ENCODE measurements at regions not wholly inside any gene's neighbourhood (a gene's known extent, or its start where the extent isn't known, plus 50 kb on each side); places are given as distances from the start of the nearest gene placed in this dataset.

GRCh38 chr3:86519819-86520218 is 471.1 kb downstream of the VGLL3 start:
- no peak overlapping the region for H3K4me3 ChIP-seq (ENCODE audit: low read depth, low read length)
- no peak for TF ChIP-seq CTCF (IDR thresholded peaks at IDR 0.05; ENCODE audit: borderline replicate concordance, insufficient read depth, low read depth, low read length)

- no peak for TF ChIP-seq CTCF (IDR thresholded peaks at IDR 0.05; ENCODE audit: borderline replicate concordance, insufficient read depth, low read depth, low read length)
- H3K4me3 ChIP-seq (ENCODE audit: low read depth, low read length): no peak overlapping the region
These were observed 509.3 kb downstream of the VGLL3 start for GRCh38 chr3:86481636-86482035.

DNA sequence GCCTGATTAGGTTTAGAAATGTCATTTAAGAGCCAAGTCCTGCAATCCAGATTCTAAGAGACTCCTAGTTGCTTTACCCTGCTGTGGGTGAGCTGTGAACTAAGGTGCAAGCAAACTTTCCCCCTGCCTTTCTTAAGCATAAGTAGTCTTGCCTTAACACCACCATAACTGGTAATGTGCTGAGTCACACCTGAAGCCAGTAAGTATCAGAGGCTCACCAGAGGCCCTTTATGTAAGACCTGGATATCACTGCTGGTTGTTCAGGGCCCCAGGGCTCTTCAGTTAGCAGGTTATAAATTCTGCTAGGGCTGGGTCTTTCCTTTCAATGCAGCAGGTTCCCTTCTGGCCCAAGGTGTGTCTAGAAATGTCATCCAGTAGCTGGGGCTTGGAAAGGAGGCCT is 509.9 kb downstream of the VGLL3 start:
- no peak for TF ChIP-seq CTCF (IDR thresholded peaks at IDR 0.05; ENCODE audit: borderline replicate concordance, insufficient read depth, low read depth, low read length)

DNA sequence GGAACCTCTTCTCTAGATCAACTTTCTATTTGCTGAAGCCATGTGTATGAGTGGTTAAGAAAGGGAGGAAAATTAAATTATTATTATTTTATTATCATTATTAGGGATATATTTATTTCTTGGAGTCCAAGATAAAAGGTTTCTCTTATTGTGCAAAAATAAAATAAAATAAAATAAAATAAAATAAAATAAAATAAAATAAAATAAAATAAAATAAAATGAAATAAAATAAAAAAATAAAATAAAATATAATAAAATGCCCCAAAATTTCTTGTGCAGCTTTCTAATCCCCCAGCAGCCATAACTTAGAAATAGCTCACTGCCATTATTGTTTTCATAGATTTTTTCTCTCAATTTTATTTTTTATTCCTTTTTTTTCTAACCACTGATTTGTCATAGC is 526.8 kb downstream of the VGLL3 start:
- no peak for TF ChIP-seq CTCF (IDR thresholded peaks at IDR 0.05; ENCODE audit: borderline replicate concordance, insufficient read depth, low read depth, low read length)
- H3K4me3 ChIP-seq (ENCODE audit: low read depth, low read length): no peak overlapping the region

More for the DNA sequence above, 509.9 kb downstream of the VGLL3 start:
- no peak overlapping the region for H3K4me3 ChIP-seq (ENCODE audit: low read depth, low read length)

DNA sequence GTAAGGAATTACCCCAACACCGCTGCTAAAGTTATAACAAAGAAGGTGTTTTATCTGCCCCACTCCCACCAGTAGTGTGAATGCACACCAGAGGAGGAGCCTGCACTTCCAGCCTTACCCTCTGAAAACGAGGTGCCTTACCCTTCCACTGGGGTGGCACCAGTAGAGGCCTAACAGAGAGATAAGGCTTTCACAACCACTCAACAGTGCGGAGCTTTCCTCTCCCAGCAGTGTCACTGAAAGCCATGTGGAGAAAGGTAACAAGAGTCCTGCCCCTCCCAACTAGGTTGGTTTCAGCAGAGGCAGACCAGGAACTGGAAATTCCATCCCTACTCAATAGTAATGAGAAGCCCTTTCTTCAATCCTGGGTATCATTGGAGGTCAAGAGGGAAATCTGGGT is 539.2 kb downstream of the VGLL3 start:
- no peak overlapping the region for H3K4me3 ChIP-seq (ENCODE audit: low read depth, low read length)
- no peak for TF ChIP-seq CTCF (IDR thresholded peaks at IDR 0.05; ENCODE audit: borderline replicate concordance, insufficient read depth, low read depth, low read length)

DNA sequence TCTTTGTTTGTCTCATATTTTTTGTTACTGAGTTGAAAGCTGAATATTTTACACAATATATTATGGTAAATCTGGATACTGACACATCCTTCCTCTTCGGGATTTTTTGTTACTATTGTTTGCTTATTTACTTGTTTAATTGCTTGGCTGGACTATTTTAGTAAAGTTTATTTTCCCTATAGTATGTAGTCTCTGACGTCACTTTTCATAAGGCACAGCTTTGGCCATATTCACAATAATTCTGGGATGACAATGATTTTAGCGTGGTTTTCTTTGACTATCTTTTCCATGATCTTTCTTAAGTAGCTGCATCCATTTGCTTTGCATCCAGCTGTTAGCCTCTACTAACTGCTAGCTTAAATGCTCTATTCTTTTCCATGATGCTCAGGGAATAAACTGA is 552.4 kb downstream of the VGLL3 start:
- no peak for TF ChIP-seq CTCF (IDR thresholded peaks at IDR 0.05; ENCODE audit: borderline replicate concordance, insufficient read depth, low read depth, low read length)
- no peak overlapping the region for H3K4me3 ChIP-seq (ENCODE audit: low read depth, low read length)

DNA sequence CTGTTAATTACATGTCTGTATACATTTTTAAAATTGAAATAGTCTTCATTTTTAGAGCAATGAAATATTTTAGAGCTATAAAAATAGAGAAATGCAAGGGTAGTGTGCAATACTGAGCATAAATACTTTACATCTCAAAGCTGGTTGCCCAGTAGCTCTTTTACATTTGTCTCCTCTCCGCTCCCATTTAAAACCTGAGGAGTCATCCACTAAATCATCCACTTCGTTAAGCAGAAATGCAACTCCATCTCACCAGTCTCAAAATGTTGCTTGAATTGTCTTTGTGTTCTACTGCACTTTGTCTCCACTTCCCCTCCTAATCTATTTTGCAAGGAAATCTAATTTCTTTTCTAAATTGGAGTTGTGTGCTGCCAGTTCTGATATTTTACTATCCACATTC is 563.6 kb downstream of the VGLL3 start:
- H3K4me3 ChIP-seq (ENCODE audit: low read depth, low read length): no peak overlapping the region
- TF ChIP-seq CTCF (IDR thresholded peaks at IDR 0.05; ENCODE audit: borderline replicate concordance, insufficient read depth, low read depth, low read length): no peak
